Peyer's patch (tissue), 4 donors: ENCODE measurements at regions not wholly inside any gene's neighbourhood (a gene's known extent, or its start where the extent isn't known, plus 50 kb on each side); places are given as distances from the start of the nearest gene placed in this dataset.

Experiments
- DNase-seq, 3 donors: peaks; one replicate each; pipeline ENCODE4 v3.0.0-alpha.2; 2017 to 2019
- H3K27ac ChIP-seq, 4 donors: fragments of 200-600 bp; sonication (generic); one replicate each; pipeline ENCODE4 v1.5.1; 2016 to 2019
- H3K27me3 ChIP-seq, 2 donors: fragments of 200-600 bp; sonication (generic); one replicate each; pipeline ENCODE4 v1.5.1; 2019
- H3K36me3 ChIP-seq, 3 donors: fragments of 200-600 bp; sonication (generic); one replicate each; pipeline ENCODE4 v1.5.1; 2016 to 2019
- H3K4me1 ChIP-seq, 4 donors: fragments of 200-600 bp; sonication (generic); one replicate each; pipeline ENCODE4 v1.5.1; 2016 to 2019
- H3K4me3 ChIP-seq, 4 donors: fragments of 200-600 bp; sonication (generic); 1 replicate in 3 of 4; 2 replicates in 1 of 4; pipeline ENCODE4 v1.5.1; 2016 to 2019; ENCODE audit warnings: mild to moderate bottlenecking in 1 of 4
- H3K9me3 ChIP-seq, 4 donors: fragments of 200-600 bp; sonication (generic); one replicate each; pipeline ENCODE4 v1.5.1; 2016 to 2019; ENCODE audit warnings: mild to moderate bottlenecking in 1 of 4
- POLR2A ChIP-seq, 2 donors: fragments of 450-650 bp; IDR thresholded peaks; one replicate each; pipeline ENCODE4 v1.5.1; 2017; ENCODE audit warnings: antibody characterized with exemption in 2 of 2, mild to moderate bottlenecking in 2 of 2, moderate library complexity in 2 of 2
- TF ChIP-seq, protein P1 (sequence below), 6 experiments: fragments of 450-650 bp in 4 of 6; fragments of 200-600 bp in 2 of 6; sonication (generic) in 1 of 6; IDR thresholded peaks; one replicate each; pipeline ENCODE4 v1.5.1; 2017 to 2019; ENCODE audit warnings: antibody characterized with exemption in 6 of 6, mild to moderate bottlenecking in 3 of 6, moderate library complexity in 1 of 6

DNA sequence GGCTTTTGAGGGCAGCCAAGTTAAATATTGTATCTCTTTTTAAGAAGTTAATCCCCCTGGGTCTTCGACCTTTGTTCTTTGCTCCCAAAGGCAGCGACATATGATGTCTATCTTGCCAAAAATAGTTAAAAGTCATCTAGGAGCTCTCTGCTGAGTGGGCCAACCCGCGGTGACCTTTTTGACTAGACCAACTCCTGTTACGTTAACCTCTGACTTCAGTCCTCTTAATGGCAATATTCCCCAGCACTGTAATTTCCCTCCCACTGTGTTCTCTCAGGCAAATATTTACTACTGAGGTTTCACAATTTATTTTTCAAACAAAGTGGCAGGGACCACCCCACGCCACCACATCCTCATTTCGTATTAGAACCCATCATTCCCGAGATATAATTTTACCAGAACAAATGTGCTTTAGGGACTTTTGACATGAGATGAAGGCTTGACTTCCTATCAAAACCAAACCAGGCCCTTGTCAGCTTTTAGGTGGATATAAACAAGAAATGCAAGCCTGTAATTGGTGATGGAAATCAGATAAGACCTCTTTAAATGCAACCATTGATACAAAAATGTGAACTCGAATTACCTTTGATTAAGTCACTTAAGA, 764.7 kb downstream of the SATB2 start:
- Histone ChIP-seq H3K36me3 (no peaks in the 10 kb centered on the region), H3K9me3 (no peaks in the 10 kb centered on the region), H3K27me3 (no peaks in the 10 kb centered on the region), H3K4me1 (peaks cover 0 to 10% (median 0%) of the 10 kb centered on the region in 4 donors), H3K4me3 (no peak overlapping the region), H3K27ac (no peak overlapping the region)
- DNase-seq, result no peak
- TF ChIP-seq, protein P1, sequence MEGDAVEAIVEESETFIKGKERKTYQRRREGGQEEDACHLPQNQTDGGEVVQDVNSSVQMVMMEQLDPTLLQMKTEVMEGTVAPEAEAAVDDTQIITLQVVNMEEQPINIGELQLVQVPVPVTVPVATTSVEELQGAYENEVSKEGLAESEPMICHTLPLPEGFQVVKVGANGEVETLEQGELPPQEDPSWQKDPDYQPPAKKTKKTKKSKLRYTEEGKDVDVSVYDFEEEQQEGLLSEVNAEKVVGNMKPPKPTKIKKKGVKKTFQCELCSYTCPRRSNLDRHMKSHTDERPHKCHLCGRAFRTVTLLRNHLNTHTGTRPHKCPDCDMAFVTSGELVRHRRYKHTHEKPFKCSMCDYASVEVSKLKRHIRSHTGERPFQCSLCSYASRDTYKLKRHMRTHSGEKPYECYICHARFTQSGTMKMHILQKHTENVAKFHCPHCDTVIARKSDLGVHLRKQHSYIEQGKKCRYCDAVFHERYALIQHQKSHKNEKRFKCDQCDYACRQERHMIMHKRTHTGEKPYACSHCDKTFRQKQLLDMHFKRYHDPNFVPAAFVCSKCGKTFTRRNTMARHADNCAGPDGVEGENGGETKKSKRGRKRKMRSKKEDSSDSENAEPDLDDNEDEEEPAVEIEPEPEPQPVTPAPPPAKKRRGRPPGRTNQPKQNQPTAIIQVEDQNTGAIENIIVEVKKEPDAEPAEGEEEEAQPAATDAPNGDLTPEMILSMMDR (IDR thresholded peaks at IDR 0.05), result no peak
- TF ChIP-seq POLR2A (IDR thresholded peaks at IDR 0.05), result no peak

DNA sequence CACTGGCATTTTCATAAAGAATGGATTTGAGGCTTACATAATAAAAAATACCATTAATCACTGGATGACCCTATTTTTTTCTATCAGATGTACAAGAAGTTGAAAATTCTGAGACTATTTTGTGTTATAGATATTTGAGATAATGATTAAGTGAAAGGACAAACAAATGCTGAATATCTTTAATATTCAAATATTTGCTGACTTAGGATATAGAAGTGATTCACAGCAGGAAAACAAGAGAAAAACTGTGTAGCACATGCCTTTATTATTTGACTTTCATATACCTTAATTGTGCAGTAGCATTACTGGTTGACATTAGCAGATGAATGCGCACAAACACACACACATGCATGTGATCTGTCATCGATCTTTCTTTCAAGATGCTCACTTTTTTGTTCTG, 766.5 kb downstream of the SATB2 start:
- no peaks in the 10 kb centered on the region for H3K9me3 ChIP-seq
- H3K36me3 ChIP-seq, result no peaks in the 10 kb centered on the region
- DNase-seq, result no peak
- no peaks in the 10 kb centered on the region for H3K27me3 ChIP-seq
- H3K4me3 ChIP-seq, result no peak overlapping the region
- TF ChIP-seq, protein P1 (IDR thresholded peaks at IDR 0.05), result no peak
- no peak for TF ChIP-seq POLR2A (IDR thresholded peaks at IDR 0.05)
- peaks cover 0 to 1% (median 0%) of the 10 kb centered on the region in 4 donors for H3K4me1 ChIP-seq
- no peak overlapping the region for H3K27ac ChIP-seq

DNA sequence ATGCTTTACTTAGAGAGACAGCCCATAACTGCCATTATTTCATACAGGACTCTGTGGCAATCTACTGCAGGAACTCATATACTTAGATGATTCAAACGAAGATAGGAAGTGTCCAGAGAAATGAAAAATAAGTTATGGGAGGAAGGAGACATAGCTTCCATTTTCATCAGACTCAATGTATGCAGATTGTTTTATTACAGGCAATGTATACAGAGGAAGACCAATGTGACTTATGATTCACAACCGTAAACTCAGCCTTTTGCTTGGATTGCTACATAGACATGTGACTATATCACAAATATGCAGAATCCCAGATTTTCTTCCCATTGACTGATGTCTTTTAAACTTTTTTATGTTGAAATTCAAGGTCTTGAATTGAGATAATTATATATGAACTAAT, 793.4 kb downstream of the SATB2 start:
- H3K27ac ChIP-seq, result no peak overlapping the region
- H3K36me3 ChIP-seq, result no peaks in the 10 kb centered on the region
- H3K9me3 ChIP-seq, result no peaks in the 10 kb centered on the region
- no peaks in the 10 kb centered on the region for H3K4me1 ChIP-seq
- TF ChIP-seq, protein P1 (IDR thresholded peaks at IDR 0.05), result no peak
- no peak for TF ChIP-seq POLR2A (IDR thresholded peaks at IDR 0.05)
- H3K27me3 ChIP-seq, result no peaks in the 10 kb centered on the region
- DNase-seq, result no peak
- H3K4me3 ChIP-seq, result no peak overlapping the region

DNA sequence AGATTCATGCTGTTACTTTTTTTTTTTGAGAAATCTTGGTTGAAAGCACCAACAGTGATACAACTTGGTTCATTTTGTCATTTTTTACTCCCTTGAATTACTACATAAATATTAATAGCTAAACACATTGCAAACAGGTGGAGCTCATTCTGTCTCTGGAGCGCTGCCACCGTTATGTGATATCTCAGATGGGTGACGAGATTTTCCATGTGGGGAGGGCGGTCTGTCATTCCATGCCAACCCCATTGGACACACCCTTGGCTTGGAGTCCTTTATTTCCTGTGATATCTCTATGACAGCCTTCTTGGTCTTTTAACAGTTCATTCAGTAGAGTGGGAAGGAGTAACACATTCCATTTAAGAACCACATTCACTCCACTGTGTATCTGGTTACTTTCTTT, 794.8 kb downstream of the SATB2 start:
- H3K4me1 ChIP-seq, result no peaks in the 10 kb centered on the region
- no peak overlapping the region for H3K4me3 ChIP-seq
- no peak for DNase-seq
- no peak overlapping the region for H3K27ac ChIP-seq
- no peak for TF ChIP-seq POLR2A (IDR thresholded peaks at IDR 0.05)
- TF ChIP-seq, protein P1 (IDR thresholded peaks at IDR 0.05), result no peak
- no peaks in the 10 kb centered on the region for H3K36me3 ChIP-seq
- H3K27me3 ChIP-seq, result no peaks in the 10 kb centered on the region
- H3K9me3 ChIP-seq, result no peaks in the 10 kb centered on the region

DNA sequence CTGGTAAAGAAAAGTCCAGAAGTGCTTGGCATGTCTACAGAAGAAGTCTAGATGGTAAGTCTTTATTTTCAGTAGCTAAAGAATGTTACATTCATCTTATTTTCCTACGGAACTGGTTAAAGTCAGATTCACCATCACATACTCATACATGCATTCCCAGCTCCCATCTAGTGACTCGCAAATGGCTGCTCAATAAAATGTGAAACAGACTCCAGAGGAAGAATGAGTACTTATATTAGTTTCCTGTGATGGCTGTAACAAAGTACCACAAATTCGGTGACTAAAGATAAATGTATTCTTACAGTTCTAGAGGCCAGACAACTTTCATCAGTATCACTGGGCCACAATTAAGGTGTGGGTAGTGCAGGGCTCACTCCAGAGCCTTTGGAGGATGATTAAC, 797.2 kb downstream of the SATB2 start:
- no peaks in the 10 kb centered on the region for H3K27me3 ChIP-seq
- DNase-seq, result no peak
- H3K4me3 ChIP-seq, result no peak overlapping the region
- no peaks in the 10 kb centered on the region for H3K36me3 ChIP-seq
- TF ChIP-seq, protein P1 (IDR thresholded peaks at IDR 0.05), result no peak
- no peak for TF ChIP-seq POLR2A (IDR thresholded peaks at IDR 0.05)
- H3K27ac ChIP-seq, result no peak overlapping the region
- no peaks in the 10 kb centered on the region for H3K9me3 ChIP-seq
- H3K4me1 ChIP-seq, result no peaks in the 10 kb centered on the region
